Vagina (tissue), 2 donors: ENCODE measurements at regions not wholly inside any gene's neighbourhood (a gene's known extent, or its start where the extent isn't known, plus 50 kb on each side); places are given as distances from the start of the nearest gene placed in this dataset.

Experiments used
- DNase-seq, 2 donors: peaks; one replicate each; pipeline ENCODE4 v3.0.0-alpha.2; 2017; ENCODE audit errors: extremely low spot score in 2 of 2
- H3K27ac ChIP-seq: fragments of 200-600 bp; sonication (generic); one replicate; pipeline ENCODE4 v1.5.1; 2019
- H3K27me3 ChIP-seq: fragments of 200-600 bp; sonication (generic); one replicate; pipeline ENCODE4 v1.5.1; 2019
- H3K36me3 ChIP-seq, 2 donors: fragments of 200-600 bp; sonication (generic); one replicate each; pipeline ENCODE4 v1.5.1; 2017 to 2019
- H3K4me1 ChIP-seq: fragments of 200-600 bp; sonication (generic); one replicate; pipeline ENCODE4 v1.5.1; 2019
- H3K4me3 ChIP-seq, 2 donors: fragments of 200-600 bp; sonication (generic); 1 replicate in 1 of 2; 2 replicates in 1 of 2; pipeline ENCODE4 v1.5.1; 2016 to 2019
- H3K9me3 ChIP-seq: fragments of 200-600 bp; sonication (generic); one replicate; pipeline ENCODE4 v1.5.1; 2019
- CTCF ChIP-seq, 3 experiments: fragments of 450-650 bp in 2 of 3; fragments of 200-600 bp in 1 of 3; sonication (generic) in 1 of 3; IDR thresholded peaks; one replicate each; pipeline ENCODE4 v1.5.1; 2017 to 2019; ENCODE audit warnings: antibody characterized with exemption in 3 of 3, mild to moderate bottlenecking in 2 of 3, moderate library complexity in 2 of 3
- POLR2A ChIP-seq, 2 donors: fragments of 450-650 bp; IDR thresholded peaks; one replicate each; pipeline ENCODE4 v1.6.1; 2017; ENCODE audit warnings: antibody characterized with exemption in 2 of 2, mild to moderate bottlenecking in 2 of 2, moderate library complexity in 2 of 2
- POLR2AphosphoS5 ChIP-seq, 2 donors: sonication (generic); formaldehyde crosslinking; IDR thresholded peaks; one replicate each; pipeline ENCODE4 v1.9.0; 2017; ENCODE audit warnings: antibody characterized with exemption in 2 of 2, mild to moderate bottlenecking in 2 of 2, low read depth in 1 of 2; ENCODE audit not compliant: insufficient read depth in 1 of 2
- intact Hi-C: fragments of 100-400 bp; cut with DNase I; formaldehyde crosslinking; loops from one replicate; pipeline ENCODE4 v1.15.1; 2023

GRCh38 chr17:79473876-79474440, 136.9 kb downstream of the RBFOX3 start:
- no peak for TF ChIP-seq CTCF (IDR thresholded peaks at IDR 0.05)
- no peak for TF ChIP-seq POLR2AphosphoS5 (IDR thresholded peaks at IDR 0.05; ENCODE audit: insufficient read depth in 1 of 2, low read depth in 1 of 2)
- TF ChIP-seq POLR2A (IDR thresholded peaks at IDR 0.05): no peak
- no peaks in the 10 kb centered on the region for H3K27me3 ChIP-seq
- no peaks in the 10 kb centered on the region for H3K9me3 ChIP-seq
- H3K36me3 ChIP-seq: no peaks in the 10 kb centered on the region
- no peak overlapping the region for H3K27ac ChIP-seq
- intact Hi-C loops: no loop called here
- no peak overlapping the region for H3K4me3 ChIP-seq
- H3K4me1 ChIP-seq: no peaks in the 10 kb centered on the region
- DNase-seq: no peak

- no peak overlapping the region for H3K27ac ChIP-seq
- H3K36me3 ChIP-seq: no peaks in the 10 kb centered on the region
- no peaks in the 10 kb centered on the region for H3K27me3 ChIP-seq
- H3K9me3 ChIP-seq: no peaks in the 10 kb centered on the region
- intact Hi-C loops: no loop called here
- TF ChIP-seq POLR2AphosphoS5 (IDR thresholded peaks at IDR 0.05; ENCODE audit: insufficient read depth in 1 of 2, low read depth in 1 of 2) (no peak), CTCF (IDR thresholded peaks at IDR 0.05) (no peak), POLR2A (IDR thresholded peaks at IDR 0.05) (no peak)
- DNase-seq: no peak
- no peak overlapping the region for H3K4me3 ChIP-seq
- H3K4me1 ChIP-seq: no peaks in the 10 kb centered on the region
Measured at GRCh38 chr17:79473111-79473875, 137.6 kb downstream of the RBFOX3 start.

DNA sequence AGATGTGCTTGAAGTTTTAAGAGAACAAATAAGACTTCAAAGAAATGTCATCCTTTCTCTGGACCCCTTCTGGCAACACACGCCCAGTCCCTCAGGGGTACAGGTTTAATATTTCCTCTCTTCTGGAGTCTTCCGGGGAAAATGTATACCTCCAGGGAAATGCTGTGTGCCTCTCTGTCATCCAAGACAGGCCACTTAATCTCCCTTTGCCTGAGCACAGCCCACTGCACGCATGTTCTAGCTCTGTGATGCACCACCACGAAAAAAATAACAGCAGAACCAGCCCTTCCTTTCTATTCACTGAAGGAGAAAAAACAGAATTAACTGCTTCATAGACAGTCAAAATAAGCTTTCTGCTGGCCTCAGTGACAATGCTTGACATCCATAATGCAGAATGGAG, 140.1 kb downstream of the RBFOX3 start:
- no peak for TF ChIP-seq POLR2AphosphoS5 (IDR thresholded peaks at IDR 0.05; ENCODE audit: insufficient read depth in 1 of 2, low read depth in 1 of 2)
- TF ChIP-seq POLR2A (IDR thresholded peaks at IDR 0.05): no peak
- no peak for TF ChIP-seq CTCF (IDR thresholded peaks at IDR 0.05)
- intact Hi-C loops: no loop called here
- H3K36me3 ChIP-seq: no peaks in the 10 kb centered on the region

DNA sequence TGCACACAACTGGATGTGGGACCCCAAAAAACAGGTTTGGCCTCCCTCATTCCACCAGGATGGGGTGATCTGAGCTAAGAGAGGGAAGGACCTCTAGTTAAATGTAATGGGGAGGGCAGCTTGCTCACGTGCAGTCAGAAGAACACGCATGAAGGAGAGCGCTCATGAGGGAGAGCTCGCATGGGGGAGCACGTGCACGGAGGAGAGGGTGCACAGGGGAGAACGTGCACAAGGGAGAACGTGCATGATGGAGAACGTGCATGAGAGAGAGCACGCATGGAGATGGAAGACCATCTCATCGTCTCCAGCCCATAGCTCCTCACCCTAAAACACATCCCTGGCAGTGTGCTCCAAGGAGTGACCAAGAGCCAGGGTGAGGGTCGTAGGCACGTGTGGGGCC, 141.2 kb downstream of the RBFOX3 start:
- Histone ChIP-seq H3K36me3 (no peaks in the 10 kb centered on the region), H3K27me3 (no peaks in the 10 kb centered on the region), H3K4me1 (no peaks in the 10 kb centered on the region), H3K27ac (no peak overlapping the region), H3K4me3 (no peak overlapping the region), H3K9me3 (no peaks in the 10 kb centered on the region)
- TF ChIP-seq POLR2A (IDR thresholded peaks at IDR 0.05) (no peak), POLR2AphosphoS5 (IDR thresholded peaks at IDR 0.05; ENCODE audit: insufficient read depth in 1 of 2, low read depth in 1 of 2) (no peak), CTCF (IDR thresholded peaks at IDR 0.05) (no peak)
- intact Hi-C loops: no loop called here
- no peak for DNase-seq

More for the DNA sequence above, 140.1 kb downstream of the RBFOX3 start:
- Histone ChIP-seq H3K9me3 (no peaks in the 10 kb centered on the region), H3K27ac (no peak overlapping the region), H3K27me3 (no peaks in the 10 kb centered on the region), H3K4me3 (no peak overlapping the region), H3K4me1 (no peaks in the 10 kb centered on the region)
- no peak for DNase-seq
